AG09319 (cell line): ENCODE measurements at regions not wholly inside any gene's neighbourhood (a gene's known extent, or its start where the extent isn't known, plus 50 kb on each side); places are given as distances from the start of the nearest gene placed in this dataset.

Experiments used
- DNase-seq: peaks from one replicate; pipeline ENCODE4 v3.0.0-alpha.2; 2010; ENCODE audit warnings: low read depth; ENCODE audit errors: extremely low read depth
- CTCF ChIP-seq: IDR thresholded peaks from 2 replicates; pipeline ENCODE4 v1.5.1; 2011; ENCODE audit warnings: low read depth, mild to moderate bottlenecking, inconsistent platforms, low read length, moderate library complexity

- no peak for TF ChIP-seq CTCF
- DNase-seq = no peak
These were observed 970.9 kb upstream of the NUDT12 start for GRCh38 chr5:104533498-104533897.

GRCh38 chr5:104526866-104527265 is 964.3 kb upstream of the NUDT12 start:
- no peak for DNase-seq
- no peak for TF ChIP-seq CTCF

GRCh38 chr5:104513640-104514072 is 951.1 kb upstream of the NUDT12 start:
- no peak for DNase-seq
- TF ChIP-seq CTCF = no peak

GRCh38 chr5:104513121-104513602 is 950.6 kb upstream of the NUDT12 start:
- DNase-seq = no peak
- no peak for TF ChIP-seq CTCF

- no peak for DNase-seq
- no peak for TF ChIP-seq CTCF
These were observed 949.7 kb upstream of the NUDT12 start for GRCh38 chr5:104512063-104512825.

GRCh38 chr5:104498281-104498680 is 935.7 kb upstream of the NUDT12 start:
- no peak for TF ChIP-seq CTCF
- no peak for DNase-seq

- TF ChIP-seq CTCF = no peak
- DNase-seq = no peak
These were observed 931.5 kb upstream of the NUDT12 start for GRCh38 chr5:104494083-104494482.
